CD4-positive, CD25-positive, alpha-beta regulatory T cell (primary cell): ENCODE measurements at regions not wholly inside any gene's neighbourhood (a gene's known extent, or its start where the extent isn't known, plus 50 kb on each side); places are given as distances from the start of the nearest gene placed in this dataset.

Experiments used
- ATAC-seq, 2 donors: fragments of 150-1000 bp; cut with Tn5 transposase; one replicate each; pipeline ENCODE4 v1.10.0; 2021; ENCODE audit warnings: low read depth in 2 of 2, moderate number of reproducible peaks in 2 of 2, moderate library complexity in 1 of 2
- DNase-seq, 3 donors: peaks; one replicate each; pipeline versions ENCODE4 v3.0.0 to v3.0.0-alpha.2; 2012 to 2022; ENCODE audit warnings: mixed read lengths in 1 of 3
- H3K27ac ChIP-seq: one replicate; pipeline ENCODE4 v1.7.0; 2013; ENCODE audit warnings: mild to moderate bottlenecking, low read length; ENCODE audit not compliant: insufficient read depth, poor library complexity, severe bottlenecking
- H3K27me3 ChIP-seq: one replicate; pipeline ENCODE4 v1.7.0; 2013; ENCODE audit warnings: low read length; ENCODE audit not compliant: control insufficient read depth, insufficient read depth
- H3K36me3 ChIP-seq: one replicate; pipeline ENCODE4 v1.7.0; 2013; ENCODE audit warnings: mild to moderate bottlenecking, low read length, moderate library complexity; ENCODE audit not compliant: control insufficient read depth, insufficient read depth
- H3K4me1 ChIP-seq: 2 replicates; pipeline ENCODE4 v1.7.0; 2013; ENCODE audit warnings: mild to moderate bottlenecking, low read length; ENCODE audit not compliant: insufficient read depth, control insufficient read depth, poor library complexity, severe bottlenecking
- H3K4me3 ChIP-seq: one replicate; pipeline ENCODE4 v1.7.0; 2013; ENCODE audit warnings: low read depth, mild to moderate bottlenecking, low read length, moderate library complexity
- H3K9me3 ChIP-seq, 2 experiments: 1 replicate in 1 of 2; 2 replicates in 1 of 2; pipeline ENCODE4 v1.7.0; 2013; ENCODE audit warnings: low read length in 2 of 2, mild to moderate bottlenecking in 1 of 2, moderate library complexity in 1 of 2; ENCODE audit not compliant: control insufficient read depth in 2 of 2
- H3K27ac Mint-ChIP-seq, 3 donors: one replicate each; pipeline ENCODE4 v1.8.0; 2020 to 2022; ENCODE audit warnings: mild to moderate bottlenecking in 3 of 3, mixed read lengths in 3 of 3, moderate library complexity in 2 of 3
- H3K27me3 Mint-ChIP-seq: one replicate; pipeline ENCODE4 v1.8.0; 2022; ENCODE audit warnings: mild to moderate bottlenecking, mixed read lengths
- H3K36me3 Mint-ChIP-seq: one replicate; pipeline ENCODE4 v1.8.0; 2020; ENCODE audit warnings: mixed read lengths
- H3K4me1 Mint-ChIP-seq, 4 donors: one replicate each; pipeline ENCODE4 v1.8.0; 2020 to 2022; ENCODE audit warnings: mixed read lengths in 4 of 4, mild to moderate bottlenecking in 1 of 4
- H3K4me3 Mint-ChIP-seq, 4 donors: one replicate each; pipeline ENCODE4 v1.8.0; 2020 to 2022; ENCODE audit warnings: mild to moderate bottlenecking in 4 of 4, mixed read lengths in 4 of 4, moderate library complexity in 3 of 4
- H3K9me3 Mint-ChIP-seq, 7 donors: one replicate each; pipeline ENCODE4 v1.8.0; 2020 to 2022; ENCODE audit warnings: mixed read lengths in 7 of 7, mild to moderate bottlenecking in 3 of 7, moderate library complexity in 2 of 7

DNA sequence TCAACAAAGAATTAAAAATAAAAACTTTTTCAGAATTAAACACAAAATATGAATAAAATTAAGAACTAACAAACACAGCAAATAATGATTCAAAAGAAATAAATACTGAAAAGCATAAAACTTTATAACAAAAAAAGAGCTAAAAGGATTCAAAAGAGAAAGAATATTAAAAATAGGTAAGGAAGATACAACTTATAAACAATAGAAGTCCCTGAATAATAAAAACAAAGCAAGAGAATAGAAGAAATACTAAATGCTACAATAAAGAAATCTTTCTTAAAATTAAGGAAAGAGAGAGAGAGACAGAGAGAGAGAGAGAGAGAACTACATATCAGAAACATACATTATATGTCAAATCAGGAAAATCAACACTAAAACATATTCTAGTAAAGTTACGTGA lies 619.9 kb upstream of the SLIT2 start:
- no peak overlapping the region for H3K27ac ChIP-seq
- Mint-ChIP-seq H3K36me3 (no peaks in the 10 kb centered on the region), H3K4me3 (no peak overlapping the region), H3K9me3 (peaks cover 0 to 16% (median 0%) of the 10 kb centered on the region in 7 donors), H3K27ac (no peak overlapping the region), H3K4me1 (no peaks in the 10 kb centered on the region), H3K27me3 (no peaks in the 10 kb centered on the region)
- H3K9me3 ChIP-seq: no peaks in the 10 kb centered on the region
- no peak for ATAC-seq
- H3K4me3 ChIP-seq: no peak overlapping the region
- DNase-seq: no peak
- no peaks in the 10 kb centered on the region for H3K4me1 ChIP-seq
- H3K36me3 ChIP-seq: no peaks in the 10 kb centered on the region
- H3K27me3 ChIP-seq: no peaks in the 10 kb centered on the region

DNA sequence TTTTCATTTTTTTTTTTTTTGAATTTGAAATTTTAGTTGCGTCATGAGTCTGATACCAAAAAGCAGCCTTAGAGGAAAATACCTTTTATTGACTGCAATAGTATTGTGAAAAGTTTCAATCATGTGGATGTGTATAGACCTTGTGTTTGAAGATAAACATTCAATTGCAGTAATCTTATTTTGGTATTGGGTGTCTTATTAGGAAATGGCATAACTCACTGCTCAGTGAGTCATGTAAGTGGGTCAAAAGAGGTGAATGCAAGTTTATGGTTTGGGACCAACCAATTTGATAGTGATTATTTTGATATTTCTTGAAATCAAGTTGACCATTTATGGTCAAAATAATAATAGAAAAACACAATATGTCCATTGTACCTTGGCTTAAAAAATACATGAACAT lies 627.8 kb upstream of the SLIT2 start:
- DNase-seq: no peak
- Histone ChIP-seq H3K27me3 (no peaks in the 10 kb centered on the region), H3K36me3 (no peaks in the 10 kb centered on the region), H3K4me1 (no peaks in the 10 kb centered on the region), H3K4me3 (no peak overlapping the region), H3K9me3 (no peaks in the 10 kb centered on the region), H3K27ac (no peak overlapping the region)
- Mint-ChIP-seq H3K27me3 (no peaks in the 10 kb centered on the region), H3K4me3 (no peak overlapping the region), H3K27ac (no peak overlapping the region), H3K9me3 (peaks cover 5 to 21% (median 11%) of the 10 kb centered on the region in 7 donors), H3K36me3 (no peaks in the 10 kb centered on the region), H3K4me1 (no peaks in the 10 kb centered on the region)
- no peak for ATAC-seq

DNA sequence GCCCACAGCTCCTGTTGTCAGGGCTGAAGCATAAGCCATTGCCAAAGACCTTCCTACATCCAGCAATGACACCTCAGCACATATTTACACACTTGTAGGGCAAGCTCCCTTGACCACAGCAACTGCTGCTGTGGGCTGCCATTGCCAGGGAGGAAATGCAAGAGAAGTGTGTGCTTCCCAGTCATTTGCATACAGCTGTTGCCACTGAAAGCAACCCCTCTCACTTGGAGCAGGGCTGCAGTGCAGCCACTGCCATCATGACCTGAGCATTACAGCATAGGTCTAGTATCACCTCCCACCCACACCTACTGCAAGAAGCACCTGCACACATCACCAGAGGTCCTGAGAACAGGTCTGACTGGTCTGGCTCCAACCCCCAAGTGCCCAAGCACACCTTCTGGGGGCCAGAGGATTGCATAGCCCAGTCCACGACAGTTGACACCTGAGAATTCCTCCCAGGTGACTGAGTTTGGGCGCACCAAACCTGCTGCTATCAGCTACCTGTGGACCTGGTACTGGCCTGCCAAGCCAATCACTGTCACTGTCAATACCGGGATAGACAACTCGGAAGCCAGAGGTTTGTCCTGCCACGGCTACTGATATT lies 636.5 kb upstream of the SLIT2 start:
- Histone ChIP-seq H3K9me3 (peaks cover 6 to 10% of the 10 kb centered on the region in 2 experiments), H3K27me3 (no peaks in the 10 kb centered on the region), H3K4me1 (no peaks in the 10 kb centered on the region), H3K4me3 (no peak overlapping the region), H3K27ac (no peak overlapping the region), H3K36me3 (no peaks in the 10 kb centered on the region)
- H3K9me3 Mint-ChIP-seq: peaks cover under 1 to 36% (median 8%) of the 10 kb centered on the region in 7 donors
- H3K4me3 Mint-ChIP-seq: no peak overlapping the region
- ATAC-seq (no peak), DNase-seq (no peak)
- H3K36me3 Mint-ChIP-seq: no peaks in the 10 kb centered on the region
- H3K27me3 Mint-ChIP-seq: no peaks in the 10 kb centered on the region
- H3K4me1 Mint-ChIP-seq: no peaks in the 10 kb centered on the region
- H3K27ac Mint-ChIP-seq: no peak overlapping the region

DNA sequence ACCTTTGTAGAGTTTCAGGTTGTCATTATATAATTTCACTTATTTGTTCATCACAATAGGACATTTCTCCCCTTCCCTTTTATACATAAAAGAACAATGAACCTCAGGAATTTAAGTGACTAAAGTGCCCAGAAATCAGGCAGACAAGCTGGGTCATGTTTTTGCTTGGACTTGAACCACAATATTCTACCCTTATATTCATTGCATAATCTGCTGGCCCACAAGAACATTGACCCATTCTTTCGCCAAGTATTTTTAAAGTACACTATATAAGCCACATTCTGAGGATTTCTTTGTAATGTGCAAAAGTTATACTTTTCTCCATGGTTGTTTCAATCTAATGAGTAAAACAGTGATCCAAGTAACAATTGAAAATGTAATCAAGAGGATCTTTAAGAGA lies 637.5 kb upstream of the SLIT2 start:
- no peaks in the 10 kb centered on the region for H3K4me1 Mint-ChIP-seq
- no peaks in the 10 kb centered on the region for H3K36me3 ChIP-seq
- ATAC-seq (no peak), DNase-seq (no peak)
- no peaks in the 10 kb centered on the region for H3K36me3 Mint-ChIP-seq
- H3K27me3 ChIP-seq: no peaks in the 10 kb centered on the region
- no peak overlapping the region for H3K27ac ChIP-seq
- no peaks in the 10 kb centered on the region for H3K27me3 Mint-ChIP-seq
- no peak overlapping the region for H3K4me3 Mint-ChIP-seq
- H3K4me3 ChIP-seq: no peak overlapping the region
- H3K9me3 Mint-ChIP-seq: peaks cover 4 to 35% (median 9%) of the 10 kb centered on the region in 7 donors
- H3K9me3 ChIP-seq: peaks cover 6 to 10% of the 10 kb centered on the region in 2 experiments
- H3K4me1 ChIP-seq: no peaks in the 10 kb centered on the region
- no peak overlapping the region for H3K27ac Mint-ChIP-seq

DNA sequence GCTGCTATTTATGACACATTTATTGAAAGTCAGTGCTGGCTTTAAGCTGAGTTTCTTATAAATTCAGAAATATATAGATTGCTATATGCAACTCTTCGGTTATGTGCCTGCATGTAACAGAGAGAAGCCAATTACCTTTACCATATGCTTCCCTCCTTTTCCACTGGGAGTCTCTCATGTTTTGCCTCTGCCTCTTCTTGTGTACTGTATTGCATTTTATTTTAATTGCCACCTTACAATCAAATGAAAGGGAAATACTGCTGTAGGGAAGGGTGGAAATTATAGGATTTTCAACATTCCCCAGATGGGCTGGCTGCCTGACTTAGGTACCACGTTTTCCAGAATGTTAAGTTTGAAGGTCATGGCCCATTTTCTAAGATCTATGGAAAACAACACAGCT lies 655.4 kb upstream of the SLIT2 start:
- H3K9me3 Mint-ChIP-seq: peaks cover 5 to 14% (median 8%) of the 10 kb centered on the region in 7 donors
- DNase-seq: no peak
- no peaks in the 10 kb centered on the region for H3K36me3 ChIP-seq
- no peaks in the 10 kb centered on the region for H3K36me3 Mint-ChIP-seq
- H3K9me3 ChIP-seq: no peaks in the 10 kb centered on the region
- H3K4me3 ChIP-seq: no peak overlapping the region
- no peak overlapping the region for H3K4me3 Mint-ChIP-seq
- H3K4me1 Mint-ChIP-seq: no peaks in the 10 kb centered on the region
- no peaks in the 10 kb centered on the region for H3K27me3 ChIP-seq
- H3K4me1 ChIP-seq: no peaks in the 10 kb centered on the region
- H3K27me3 Mint-ChIP-seq: no peaks in the 10 kb centered on the region
- H3K27ac ChIP-seq: no peak overlapping the region
- H3K27ac Mint-ChIP-seq: no peak overlapping the region
- no peak for ATAC-seq

DNA sequence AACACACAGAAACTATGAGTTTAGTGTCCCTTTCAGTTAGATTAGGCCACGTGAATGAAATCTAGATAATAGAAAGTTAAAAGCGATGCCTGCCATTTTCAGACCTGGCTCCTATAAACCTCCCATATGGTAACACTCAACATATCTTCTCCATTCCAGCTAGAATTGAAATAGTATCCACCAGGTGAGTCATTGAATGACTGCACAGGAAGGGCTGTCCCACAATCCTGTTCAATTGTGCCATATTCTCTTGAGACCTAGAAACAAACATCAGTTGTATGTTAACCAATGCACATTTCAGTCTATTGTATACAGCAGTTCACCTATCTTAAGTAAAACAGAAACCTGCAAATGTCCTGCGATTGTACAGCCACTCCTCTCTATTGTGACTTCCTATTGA lies 659.3 kb upstream of the SLIT2 start:
- H3K9me3 ChIP-seq: no peaks in the 10 kb centered on the region
- Mint-ChIP-seq H3K36me3 (no peaks in the 10 kb centered on the region), H3K27ac (no peak overlapping the region), H3K9me3 (peaks cover 4 to 23% (median 10%) of the 10 kb centered on the region in 7 donors), H3K4me1 (no peaks in the 10 kb centered on the region), H3K4me3 (no peak overlapping the region), H3K27me3 (no peaks in the 10 kb centered on the region)
- no peaks in the 10 kb centered on the region for H3K36me3 ChIP-seq
- no peaks in the 10 kb centered on the region for H3K4me1 ChIP-seq
- H3K27me3 ChIP-seq: no peaks in the 10 kb centered on the region
- ATAC-seq: no peak
- H3K4me3 ChIP-seq: no peak overlapping the region
- no peak for DNase-seq
- no peak overlapping the region for H3K27ac ChIP-seq

DNA sequence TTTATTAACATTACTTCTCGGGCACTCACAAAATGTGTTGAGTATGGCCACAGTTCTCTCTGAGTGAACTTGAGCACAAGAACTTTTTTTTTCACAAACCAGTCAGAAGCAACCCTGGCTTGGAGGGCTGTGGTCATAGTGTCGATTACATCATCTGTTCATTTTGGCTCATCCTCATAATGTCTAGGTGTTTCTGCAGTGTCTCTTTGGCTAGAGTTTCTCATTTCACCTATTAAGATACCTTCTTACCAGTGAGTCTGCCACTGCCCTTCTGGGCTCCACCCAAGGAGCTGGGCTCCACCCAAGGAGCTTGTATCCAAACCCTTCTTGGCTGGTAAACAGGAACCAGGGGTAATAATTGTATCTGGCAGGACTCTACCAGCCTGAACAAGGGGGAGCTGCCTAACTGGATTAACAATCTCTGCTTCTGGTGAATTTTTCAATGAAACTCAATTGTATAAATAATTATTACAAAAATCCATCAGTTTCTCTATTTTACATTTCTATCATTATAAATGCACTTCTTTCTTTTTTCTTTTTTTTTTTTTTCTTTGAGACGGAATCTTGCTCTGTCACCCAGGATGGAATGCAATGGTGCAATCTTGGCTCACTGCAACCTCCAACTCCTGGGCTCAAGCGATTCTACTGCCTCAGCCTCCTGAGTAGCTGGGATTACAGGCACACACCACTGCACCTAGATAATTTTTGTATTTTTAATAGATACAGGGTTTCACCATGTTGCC lies 667.7 kb upstream of the SLIT2 start:
- Histone ChIP-seq H3K36me3 (no peaks in the 10 kb centered on the region), H3K4me1 (no peaks in the 10 kb centered on the region), H3K4me3 (no peak overlapping the region), H3K27me3 (no peaks in the 10 kb centered on the region), H3K27ac (no peak overlapping the region), H3K9me3 (peaks cover 0 to 5% of the 10 kb centered on the region in 2 experiments)
- H3K36me3 Mint-ChIP-seq: no peaks in the 10 kb centered on the region
- H3K9me3 Mint-ChIP-seq: peaks cover 0 to 13% (median 5%) of the 10 kb centered on the region in 7 donors
- no peak overlapping the region for H3K27ac Mint-ChIP-seq
- H3K4me1 Mint-ChIP-seq: no peaks in the 10 kb centered on the region
- no peak overlapping the region for H3K4me3 Mint-ChIP-seq
- ATAC-seq: no peak
- no peak for DNase-seq
- no peaks in the 10 kb centered on the region for H3K27me3 Mint-ChIP-seq

DNA sequence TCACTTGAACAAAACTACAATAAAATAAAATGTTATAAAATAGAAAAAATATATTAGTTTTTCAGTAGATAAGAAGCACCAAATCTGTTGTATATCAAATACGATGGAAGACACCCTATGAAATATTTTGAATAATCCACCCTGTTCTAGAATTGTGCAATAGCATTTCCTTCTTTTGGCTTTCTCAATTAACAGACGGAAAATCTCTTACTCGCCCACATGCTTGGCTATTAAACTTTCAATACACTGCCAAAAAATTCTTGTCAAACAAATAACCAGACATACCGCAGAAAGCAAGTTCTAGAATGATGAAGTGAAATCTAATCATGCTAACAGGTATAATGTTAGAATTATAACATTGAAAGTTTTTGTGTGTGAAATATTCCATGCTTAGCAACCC lies 671.6 kb upstream of the SLIT2 start:
- peaks cover 0 to 25% (median 6%) of the 10 kb centered on the region in 7 donors for H3K9me3 Mint-ChIP-seq

More for the DNA sequence above, 671.6 kb upstream of the SLIT2 start:
- Histone ChIP-seq H3K27me3 (no peaks in the 10 kb centered on the region), H3K36me3 (no peaks in the 10 kb centered on the region), H3K4me3 (no peak overlapping the region), H3K9me3 (peaks cover 0 to 5% of the 10 kb centered on the region in 2 experiments), H3K27ac (no peak overlapping the region), H3K4me1 (no peaks in the 10 kb centered on the region)
- Mint-ChIP-seq H3K27me3 (no peaks in the 10 kb centered on the region), H3K27ac (no peak overlapping the region), H3K36me3 (no peaks in the 10 kb centered on the region), H3K4me1 (no peaks in the 10 kb centered on the region), H3K4me3 (no peak overlapping the region)
- DNase-seq (no peak), ATAC-seq (no peak)
